ENCODE measurements at regions not wholly inside any gene's neighbourhood (a gene's known extent, or its start where the extent isn't known, plus 50 kb on each side); places are given as distances from the start of the nearest gene placed in this dataset.
"Not testable (repeated sequence)": the region's sequence is repeated elsewhere in the genome, so short reads cannot be mapped to it uniquely, and the experiment has no call there.

DNA sequence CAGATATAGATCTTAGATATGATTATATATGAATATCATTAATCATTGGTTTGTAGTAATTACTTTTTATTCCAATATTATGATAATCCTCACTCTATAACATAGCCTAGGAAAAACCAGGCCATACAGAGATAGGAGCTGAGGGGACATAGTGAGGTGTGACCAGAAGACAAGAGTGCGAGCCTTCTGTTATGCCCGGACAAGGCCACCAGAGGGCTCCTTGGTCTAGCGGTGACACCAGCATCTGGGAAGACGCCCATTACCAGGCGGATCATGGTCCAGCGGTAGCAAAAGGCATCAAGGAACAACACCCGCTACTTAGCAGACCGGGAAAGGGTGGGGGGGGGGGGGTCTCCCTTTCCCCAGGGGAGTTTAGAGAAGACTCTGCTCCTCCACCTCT is 96.4 kb upstream of the WSB1 start:
- H3K4me1 Mint-ChIP-seq (ENCODE audit: low read depth): not testable (repeated sequence)

DNA sequence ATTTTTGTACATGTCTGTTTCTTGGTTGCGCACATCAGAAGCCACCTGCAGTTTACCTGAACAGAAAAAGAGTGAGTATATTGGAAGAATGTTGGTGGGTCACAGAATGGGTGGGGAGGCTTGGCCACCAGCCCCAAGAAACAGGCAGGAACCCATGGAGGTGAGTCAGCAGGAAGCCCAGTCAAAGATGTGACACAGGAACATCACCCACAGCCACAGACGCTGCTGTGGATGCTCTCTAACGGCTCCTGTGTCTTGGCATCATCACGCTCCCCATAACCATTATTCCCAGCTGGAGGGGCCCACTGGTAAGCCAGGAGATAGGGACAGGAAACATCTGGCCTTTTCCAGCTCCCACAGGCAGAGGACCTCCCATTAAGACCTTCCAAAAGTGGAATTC is 94.0 kb upstream of the WSB1 start:
- Mint-ChIP-seq H3K27ac (no peak overlapping the region), H3K27me3 (no peaks in the 10 kb centered on the region), H3K36me3 (ENCODE audit: low read depth) (no peaks in the 10 kb centered on the region), H3K4me1 (ENCODE audit: low read depth) (no peaks in the 10 kb centered on the region), H3K9me3 (no peaks in the 10 kb centered on the region), H3K4me3 (no peak overlapping the region)
- no peak for DNase-seq

More for the DNA sequence above, 96.4 kb upstream of the WSB1 start:
- not testable (repeated sequence) for H3K9me3 Mint-ChIP-seq; H3K27ac Mint-ChIP-seq; H3K27me3 Mint-ChIP-seq; H3K4me3 Mint-ChIP-seq; DNase-seq; H3K36me3 Mint-ChIP-seq (ENCODE audit: low read depth)

DNA sequence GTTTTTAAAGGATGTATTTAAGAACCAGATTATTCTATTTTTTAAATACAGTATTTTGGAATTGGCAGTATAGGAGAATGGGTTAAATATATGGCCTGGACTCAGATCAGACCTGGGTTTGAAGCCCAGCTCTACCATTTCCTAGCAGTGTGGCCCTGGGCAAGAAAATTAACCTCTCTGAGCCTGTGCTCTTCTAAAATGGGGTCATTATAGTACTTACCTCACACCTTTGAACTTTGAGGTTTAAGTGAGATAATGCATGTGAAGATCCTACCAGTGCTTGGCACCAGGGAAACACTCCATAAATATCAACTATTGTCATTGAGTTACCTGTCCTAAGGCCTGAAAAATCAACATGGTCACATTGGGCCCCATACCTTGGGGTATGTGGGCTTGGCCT is 93.4 kb upstream of the WSB1 start:
- Mint-ChIP-seq H3K4me3 (no peak overlapping the region), H3K36me3 (ENCODE audit: low read depth) (no peaks in the 10 kb centered on the region), H3K27me3 (no peaks in the 10 kb centered on the region), H3K27ac (no peak overlapping the region), H3K4me1 (ENCODE audit: low read depth) (no peaks in the 10 kb centered on the region), H3K9me3 (no peaks in the 10 kb centered on the region)
- DNase-seq: no peak

DNA sequence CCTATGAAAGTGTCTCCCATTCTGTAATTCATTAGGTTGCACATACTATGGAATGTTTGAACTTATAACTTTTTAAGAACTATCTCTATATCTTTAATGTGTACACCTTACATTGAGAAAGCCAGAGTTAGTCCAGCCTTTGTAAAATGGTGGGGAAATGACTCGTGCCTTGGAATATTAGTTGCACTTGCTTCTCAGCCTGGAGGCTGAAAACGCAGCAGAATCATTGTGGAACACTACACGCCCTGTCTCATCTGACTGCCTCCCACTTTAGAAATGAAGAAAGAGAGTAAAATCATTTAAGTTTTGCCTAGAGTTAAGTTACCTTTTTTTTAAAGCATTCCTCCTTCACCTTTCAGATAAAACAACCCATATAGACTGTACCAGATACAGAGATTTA is 90.7 kb upstream of the WSB1 start:
- H3K4me1 Mint-ChIP-seq (ENCODE audit: low read depth): peaks cover 6% of the 10 kb centered on the region
- no peak for DNase-seq
- H3K4me3 Mint-ChIP-seq: no peak overlapping the region
- H3K36me3 Mint-ChIP-seq (ENCODE audit: low read depth): no peaks in the 10 kb centered on the region
- no peaks in the 10 kb centered on the region for H3K27me3 Mint-ChIP-seq
- no peak overlapping the region for H3K27ac Mint-ChIP-seq
- H3K9me3 Mint-ChIP-seq: no peaks in the 10 kb centered on the region

DNA sequence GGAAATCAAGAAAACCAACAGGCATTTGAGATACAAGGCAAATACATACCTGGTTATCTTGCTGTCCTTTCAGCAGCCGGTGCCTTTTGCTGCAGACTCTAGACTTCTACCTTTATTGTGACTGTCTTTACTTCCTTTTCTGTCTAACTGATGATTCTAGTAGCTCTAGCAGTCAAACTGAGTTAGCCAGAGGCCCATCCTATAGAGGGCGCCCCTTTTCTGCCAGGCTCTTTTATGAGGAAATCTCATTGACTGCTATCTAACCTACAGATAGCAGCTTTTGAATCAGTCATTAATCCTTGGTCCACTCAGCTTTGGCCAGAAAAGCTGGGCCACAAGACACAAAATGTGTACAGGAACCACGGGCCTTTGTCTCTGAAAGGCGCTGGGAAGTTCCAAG is 87.5 kb upstream of the WSB1 start:
- peaks cover 2% of the 10 kb centered on the region for H3K27me3 Mint-ChIP-seq

DNA sequence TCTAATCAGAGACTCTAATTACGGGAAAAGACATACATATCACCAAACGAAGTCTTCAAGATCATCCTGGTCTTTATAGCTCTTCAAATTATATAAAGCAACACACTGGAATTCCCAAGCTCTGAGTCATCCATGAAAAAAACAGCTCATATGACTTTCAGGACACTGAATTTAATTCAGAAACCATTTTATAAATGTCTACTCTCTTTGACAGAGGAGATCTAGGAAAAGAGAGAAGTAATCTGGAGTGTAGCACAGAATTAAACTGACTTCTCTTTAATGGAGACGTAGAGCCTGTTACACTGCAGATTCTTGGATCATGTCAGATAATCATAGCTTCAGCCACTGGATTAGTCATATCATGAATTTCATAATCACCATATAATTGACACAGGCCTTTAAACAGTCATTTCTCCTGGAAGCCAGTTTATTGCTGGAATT is 86.8 kb upstream of the WSB1 start:
- no peaks in the 10 kb centered on the region for H3K9me3 Mint-ChIP-seq
- no peak overlapping the region for H3K4me3 Mint-ChIP-seq
- DNase-seq: no peak
- H3K36me3 Mint-ChIP-seq (ENCODE audit: low read depth): no peaks in the 10 kb centered on the region
- H3K27me3 Mint-ChIP-seq: peaks cover 2% of the 10 kb centered on the region
- peaks cover 6% of the 10 kb centered on the region for H3K4me1 Mint-ChIP-seq (ENCODE audit: low read depth)
- H3K27ac Mint-ChIP-seq: no peak overlapping the region

More for the DNA sequence above, 87.5 kb upstream of the WSB1 start:
- DNase-seq: no peak
- no peaks in the 10 kb centered on the region for H3K9me3 Mint-ChIP-seq
- H3K4me1 Mint-ChIP-seq (ENCODE audit: low read depth): peaks cover 6% of the 10 kb centered on the region
- no peak overlapping the region for H3K27ac Mint-ChIP-seq
- H3K36me3 Mint-ChIP-seq (ENCODE audit: low read depth): no peaks in the 10 kb centered on the region
- H3K4me3 Mint-ChIP-seq: no peak overlapping the region

DNA sequence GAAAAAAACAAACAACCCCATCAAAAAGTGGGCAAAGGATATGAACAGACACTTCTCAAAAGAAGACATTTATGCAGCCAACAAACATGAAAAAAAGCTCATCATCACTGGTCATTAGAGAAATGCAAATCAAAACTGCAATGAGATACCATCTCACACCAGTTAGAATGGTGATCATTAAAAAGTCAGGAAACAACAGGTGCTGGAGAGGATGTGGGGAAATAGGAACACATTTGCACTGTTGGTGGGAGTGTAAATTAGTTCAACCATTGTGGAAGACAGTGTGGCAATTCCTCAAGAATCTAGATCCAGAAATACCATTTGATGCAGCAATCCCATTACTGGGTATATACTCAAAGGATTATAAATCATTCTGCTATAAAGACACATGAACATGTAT is 85.5 kb upstream of the WSB1 start:
- not testable (repeated sequence) for H3K27me3 Mint-ChIP-seq; H3K36me3 Mint-ChIP-seq (ENCODE audit: low read depth); H3K4me1 Mint-ChIP-seq (ENCODE audit: low read depth); H3K4me3 Mint-ChIP-seq; H3K9me3 Mint-ChIP-seq; DNase-seq; H3K27ac Mint-ChIP-seq

DNA sequence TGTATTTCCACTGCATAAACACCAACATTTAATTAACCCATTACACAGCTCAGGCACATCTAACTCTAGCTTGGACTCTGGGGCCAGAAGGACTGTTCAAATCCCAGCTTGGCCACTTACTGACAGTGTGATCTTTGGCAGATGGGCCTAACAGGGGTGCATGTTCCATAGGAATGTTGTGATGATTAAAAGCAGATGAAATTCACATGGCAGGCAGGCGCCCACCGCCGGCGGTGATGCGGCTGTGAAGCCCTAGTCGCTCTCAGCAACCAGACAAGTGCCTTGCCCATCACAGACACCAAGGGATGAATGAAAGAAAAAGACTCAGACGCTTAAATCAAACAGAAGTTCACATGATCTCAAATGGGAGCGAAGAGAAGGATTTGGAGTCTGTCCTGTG is 84.6 kb upstream of the WSB1 start:
- Mint-ChIP-seq H3K9me3 (no peaks in the 10 kb centered on the region), H3K36me3 (ENCODE audit: low read depth) (no peaks in the 10 kb centered on the region), H3K27me3 (peaks cover 2% of the 10 kb centered on the region), H3K4me1 (ENCODE audit: low read depth) (peaks cover 6% of the 10 kb centered on the region), H3K27ac (no peak overlapping the region), H3K4me3 (no peak overlapping the region)
- DNase-seq: no peak

DNA sequence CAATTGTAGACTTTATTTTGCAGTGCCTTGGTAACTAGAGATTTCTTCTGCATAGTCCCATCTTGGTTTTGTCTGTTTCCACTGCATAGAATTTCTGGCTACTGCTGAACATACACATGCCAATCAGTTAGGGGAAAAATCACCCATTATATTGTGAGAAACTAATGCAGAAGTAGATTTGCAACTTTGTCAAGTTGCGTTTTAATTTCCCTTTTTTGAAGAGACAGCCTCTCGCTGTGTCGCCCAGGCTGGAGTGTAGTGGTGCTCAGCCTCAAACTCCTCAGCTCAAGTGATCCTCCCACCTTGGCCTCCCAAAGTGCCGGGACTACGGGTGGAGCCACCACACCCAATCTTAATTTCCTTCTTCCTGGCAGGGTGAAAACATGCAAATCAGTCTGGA is 83.1 kb upstream of the WSB1 start:
- H3K4me3 Mint-ChIP-seq; H3K36me3 Mint-ChIP-seq (ENCODE audit: low read depth); H3K4me1 Mint-ChIP-seq (ENCODE audit: low read depth); DNase-seq; H3K27me3 Mint-ChIP-seq; H3K9me3 Mint-ChIP-seq; H3K27ac Mint-ChIP-seq: not testable (repeated sequence)

DNA sequence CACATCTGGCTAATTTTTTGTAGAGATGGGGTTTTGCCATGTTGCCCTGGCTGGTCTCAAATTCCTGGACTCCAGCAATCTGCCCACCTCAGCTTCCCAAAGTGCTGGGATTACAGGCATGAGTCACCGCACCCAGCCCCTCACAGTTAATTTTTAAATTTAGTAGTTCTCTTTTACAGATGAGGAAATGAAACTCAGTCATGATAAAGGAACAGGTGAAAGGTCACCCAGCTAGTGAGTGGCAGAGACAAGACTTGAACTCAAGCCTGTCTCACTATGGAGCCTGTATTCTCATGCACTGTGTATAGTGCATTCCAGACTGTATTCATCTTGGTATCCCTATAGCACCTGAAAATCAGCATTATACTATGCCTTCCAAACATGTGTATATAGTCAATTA is 77.1 kb upstream of the WSB1 start:
- no peaks in the 10 kb centered on the region for H3K9me3 Mint-ChIP-seq
- H3K27me3 Mint-ChIP-seq: no peaks in the 10 kb centered on the region
- no peak overlapping the region for H3K4me3 Mint-ChIP-seq
- H3K36me3 Mint-ChIP-seq (ENCODE audit: low read depth): no peaks in the 10 kb centered on the region
- H3K27ac Mint-ChIP-seq: no peak overlapping the region
- no peak for DNase-seq
- H3K4me1 Mint-ChIP-seq (ENCODE audit: low read depth): peaks cover 14% of the 10 kb centered on the region

DNA sequence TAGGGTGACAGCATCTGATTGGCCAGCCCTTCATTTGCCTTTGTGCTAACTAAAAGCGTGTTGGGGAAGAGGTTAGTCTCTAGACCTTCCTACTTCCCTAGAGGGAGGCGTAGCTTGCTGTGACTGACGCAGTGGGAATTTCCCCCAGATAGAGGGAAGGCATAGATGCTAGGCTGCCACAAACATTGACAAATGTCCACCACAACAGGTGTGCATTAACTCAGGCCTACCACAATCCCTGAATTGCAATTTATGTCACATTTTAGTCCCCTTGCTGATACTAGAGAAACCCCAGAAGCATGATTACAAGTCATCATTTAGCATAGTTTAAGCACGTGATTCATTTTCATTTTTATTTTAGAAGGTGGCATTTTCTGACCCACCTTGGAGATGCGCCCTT is 76.3 kb upstream of the WSB1 start:
- no peak overlapping the region for H3K4me3 Mint-ChIP-seq
- H3K9me3 Mint-ChIP-seq: no peaks in the 10 kb centered on the region
- H3K27ac Mint-ChIP-seq: no peak overlapping the region
- no peaks in the 10 kb centered on the region for H3K27me3 Mint-ChIP-seq
- no peak for DNase-seq
- no peaks in the 10 kb centered on the region for H3K36me3 Mint-ChIP-seq (ENCODE audit: low read depth)
- peaks cover 14% of the 10 kb centered on the region for H3K4me1 Mint-ChIP-seq (ENCODE audit: low read depth)

DNA sequence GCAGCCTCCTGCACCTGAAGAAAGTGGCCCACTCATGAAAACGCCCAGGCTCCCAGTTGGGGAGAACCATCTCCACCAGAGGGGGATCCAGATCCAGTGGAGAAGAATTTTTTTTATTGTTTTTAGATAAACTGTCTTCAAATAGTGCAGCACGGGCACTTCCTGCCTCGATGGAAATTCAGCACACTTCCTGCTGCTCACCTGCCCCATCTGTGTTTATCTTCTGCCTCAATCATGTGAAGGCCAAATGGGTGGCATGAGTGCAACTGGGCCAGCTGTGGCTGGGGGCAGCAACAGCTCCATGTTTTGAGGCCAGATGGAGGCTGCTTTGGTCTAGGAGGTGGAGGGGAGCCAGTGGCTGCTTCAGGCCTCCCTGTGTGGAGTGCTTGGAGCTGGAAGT is 75.9 kb upstream of the WSB1 start:
- H3K36me3 Mint-ChIP-seq (ENCODE audit: low read depth): no peaks in the 10 kb centered on the region
- no peak overlapping the region for H3K27ac Mint-ChIP-seq
- no peaks in the 10 kb centered on the region for H3K9me3 Mint-ChIP-seq
- no peaks in the 10 kb centered on the region for H3K27me3 Mint-ChIP-seq
- H3K4me1 Mint-ChIP-seq (ENCODE audit: low read depth): peaks cover 14% of the 10 kb centered on the region
- no peak for DNase-seq
- no peak overlapping the region for H3K4me3 Mint-ChIP-seq

DNA sequence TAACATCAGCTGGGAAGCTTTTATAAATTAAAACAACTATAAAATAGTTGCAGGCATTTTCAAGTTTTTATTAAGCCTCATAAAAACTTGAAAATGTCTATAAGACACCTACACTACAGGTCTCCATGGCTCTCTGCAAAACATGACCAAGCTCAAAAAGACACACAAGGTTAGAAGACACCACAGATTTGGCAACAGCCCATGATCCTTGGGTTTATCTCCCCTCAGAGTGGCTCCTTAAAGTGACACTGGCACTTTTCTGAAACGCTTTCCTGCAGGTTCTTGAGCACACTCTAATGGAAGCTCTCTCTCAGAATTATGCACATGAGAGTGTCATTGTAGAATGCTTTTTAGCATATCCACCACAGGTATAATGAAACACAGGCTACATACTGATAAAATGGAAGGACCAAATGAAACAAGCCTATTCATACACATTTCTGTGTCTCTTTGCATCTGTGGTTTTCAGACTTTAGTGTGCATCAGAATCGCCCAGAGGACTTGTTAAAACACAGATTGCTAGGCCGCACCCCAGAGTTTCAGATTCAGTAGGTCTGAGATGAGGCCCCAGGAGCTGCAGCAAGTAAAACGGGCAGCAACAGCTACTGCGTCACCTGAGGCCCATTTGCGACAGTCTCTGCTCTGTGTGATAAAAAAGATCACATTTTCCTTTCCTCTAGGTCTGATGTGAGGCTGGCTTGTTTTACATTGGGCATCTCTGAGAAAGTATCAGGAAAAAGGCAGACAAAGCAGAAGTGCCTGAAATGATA is 75.0 kb upstream of the WSB1 start:
- Mint-ChIP-seq H3K27ac (no peak overlapping the region), H3K36me3 (ENCODE audit: low read depth) (no peaks in the 10 kb centered on the region), H3K9me3 (no peaks in the 10 kb centered on the region), H3K4me3 (no peak overlapping the region), H3K4me1 (ENCODE audit: low read depth) (peaks cover 14% of the 10 kb centered on the region), H3K27me3 (no peaks in the 10 kb centered on the region)
- no peak for DNase-seq

DNA sequence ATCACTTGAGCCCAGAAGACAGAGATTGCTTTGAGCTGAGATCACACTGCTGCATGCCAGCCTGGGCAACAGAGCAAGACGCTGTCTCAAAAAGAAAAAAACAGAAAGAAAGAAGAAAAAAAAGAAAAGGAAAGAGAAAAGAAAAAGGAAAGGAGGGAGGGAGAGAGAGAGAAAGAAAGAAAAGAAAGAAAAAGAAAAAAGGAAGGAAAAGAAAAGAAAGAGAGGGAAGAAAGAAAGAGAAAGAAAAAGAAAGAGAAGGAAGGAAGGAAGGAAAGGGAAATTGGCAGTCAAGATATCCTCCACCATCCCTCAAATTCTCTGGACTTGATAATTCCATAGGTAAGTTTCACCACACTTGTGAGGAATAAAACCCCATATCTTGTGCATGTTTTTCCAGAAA is 71.4 kb upstream of the WSB1 start:
- no peaks in the 10 kb centered on the region for H3K27me3 Mint-ChIP-seq
- no peaks in the 10 kb centered on the region for H3K9me3 Mint-ChIP-seq
- DNase-seq: no peak
- H3K4me1 Mint-ChIP-seq (ENCODE audit: low read depth): peaks cover 13% of the 10 kb centered on the region
- H3K4me3 Mint-ChIP-seq: no peak overlapping the region
- H3K36me3 Mint-ChIP-seq (ENCODE audit: low read depth): no peaks in the 10 kb centered on the region
- no peak overlapping the region for H3K27ac Mint-ChIP-seq

DNA sequence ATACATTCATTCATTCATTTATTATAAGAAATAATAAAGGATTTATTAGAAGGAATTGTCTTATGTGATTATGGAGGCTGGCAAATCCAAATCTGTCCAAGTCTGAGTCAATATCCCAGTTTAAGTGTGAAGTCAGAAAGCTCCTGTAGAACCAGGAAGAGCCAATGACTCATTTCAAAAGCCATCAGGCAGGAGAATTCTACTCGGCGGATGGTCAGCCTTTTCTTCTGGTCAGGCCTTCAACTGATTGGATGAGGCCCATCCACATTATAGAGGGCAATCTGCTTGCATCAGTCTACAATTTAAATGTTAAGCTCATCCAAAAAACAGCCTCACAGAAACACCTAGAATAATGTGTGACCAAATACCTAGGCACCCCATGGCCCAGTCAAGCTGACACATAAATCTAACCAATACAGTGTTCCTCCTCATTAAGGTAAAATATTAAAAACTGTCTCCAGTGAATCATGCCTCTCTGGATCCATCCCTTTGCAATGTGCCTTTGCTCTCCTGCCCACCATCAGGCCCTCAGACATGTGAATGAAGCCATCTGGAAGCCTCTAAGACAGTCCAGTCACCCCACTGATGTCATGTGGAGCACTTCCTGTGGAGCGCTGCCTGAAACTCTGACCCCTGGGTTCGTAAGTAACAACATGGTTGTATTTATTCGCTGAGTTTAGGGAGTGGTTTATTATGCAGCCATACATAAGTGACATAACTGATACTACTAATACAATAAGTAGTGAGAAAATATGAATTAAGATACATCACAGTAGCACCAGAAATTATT is 69.2 kb upstream of the WSB1 start:
- Mint-ChIP-seq H3K4me3 (no peak overlapping the region), H3K27me3 (no peaks in the 10 kb centered on the region), H3K9me3 (no peaks in the 10 kb centered on the region), H3K36me3 (ENCODE audit: low read depth) (no peaks in the 10 kb centered on the region), H3K27ac (no peak overlapping the region), H3K4me1 (ENCODE audit: low read depth) (no peaks in the 10 kb centered on the region)
- no peak for DNase-seq

Measured in activated T-cell treated with anti-CD3 and anti-CD28 coated beads, Interleukin-2, amount 50 U/mL, for 24 hours (primary cell).